ENCODE measurements at regions not wholly inside any gene's neighbourhood (a gene's known extent, or its start where the extent isn't known, plus 50 kb on each side); places are given as distances from the start of the nearest gene placed in this dataset.

GRCh38 chr14:101408077-101408831 lies 153.0 kb upstream of the DIO3 start (continued):
- TF ChIP-seq, protein P1, sequence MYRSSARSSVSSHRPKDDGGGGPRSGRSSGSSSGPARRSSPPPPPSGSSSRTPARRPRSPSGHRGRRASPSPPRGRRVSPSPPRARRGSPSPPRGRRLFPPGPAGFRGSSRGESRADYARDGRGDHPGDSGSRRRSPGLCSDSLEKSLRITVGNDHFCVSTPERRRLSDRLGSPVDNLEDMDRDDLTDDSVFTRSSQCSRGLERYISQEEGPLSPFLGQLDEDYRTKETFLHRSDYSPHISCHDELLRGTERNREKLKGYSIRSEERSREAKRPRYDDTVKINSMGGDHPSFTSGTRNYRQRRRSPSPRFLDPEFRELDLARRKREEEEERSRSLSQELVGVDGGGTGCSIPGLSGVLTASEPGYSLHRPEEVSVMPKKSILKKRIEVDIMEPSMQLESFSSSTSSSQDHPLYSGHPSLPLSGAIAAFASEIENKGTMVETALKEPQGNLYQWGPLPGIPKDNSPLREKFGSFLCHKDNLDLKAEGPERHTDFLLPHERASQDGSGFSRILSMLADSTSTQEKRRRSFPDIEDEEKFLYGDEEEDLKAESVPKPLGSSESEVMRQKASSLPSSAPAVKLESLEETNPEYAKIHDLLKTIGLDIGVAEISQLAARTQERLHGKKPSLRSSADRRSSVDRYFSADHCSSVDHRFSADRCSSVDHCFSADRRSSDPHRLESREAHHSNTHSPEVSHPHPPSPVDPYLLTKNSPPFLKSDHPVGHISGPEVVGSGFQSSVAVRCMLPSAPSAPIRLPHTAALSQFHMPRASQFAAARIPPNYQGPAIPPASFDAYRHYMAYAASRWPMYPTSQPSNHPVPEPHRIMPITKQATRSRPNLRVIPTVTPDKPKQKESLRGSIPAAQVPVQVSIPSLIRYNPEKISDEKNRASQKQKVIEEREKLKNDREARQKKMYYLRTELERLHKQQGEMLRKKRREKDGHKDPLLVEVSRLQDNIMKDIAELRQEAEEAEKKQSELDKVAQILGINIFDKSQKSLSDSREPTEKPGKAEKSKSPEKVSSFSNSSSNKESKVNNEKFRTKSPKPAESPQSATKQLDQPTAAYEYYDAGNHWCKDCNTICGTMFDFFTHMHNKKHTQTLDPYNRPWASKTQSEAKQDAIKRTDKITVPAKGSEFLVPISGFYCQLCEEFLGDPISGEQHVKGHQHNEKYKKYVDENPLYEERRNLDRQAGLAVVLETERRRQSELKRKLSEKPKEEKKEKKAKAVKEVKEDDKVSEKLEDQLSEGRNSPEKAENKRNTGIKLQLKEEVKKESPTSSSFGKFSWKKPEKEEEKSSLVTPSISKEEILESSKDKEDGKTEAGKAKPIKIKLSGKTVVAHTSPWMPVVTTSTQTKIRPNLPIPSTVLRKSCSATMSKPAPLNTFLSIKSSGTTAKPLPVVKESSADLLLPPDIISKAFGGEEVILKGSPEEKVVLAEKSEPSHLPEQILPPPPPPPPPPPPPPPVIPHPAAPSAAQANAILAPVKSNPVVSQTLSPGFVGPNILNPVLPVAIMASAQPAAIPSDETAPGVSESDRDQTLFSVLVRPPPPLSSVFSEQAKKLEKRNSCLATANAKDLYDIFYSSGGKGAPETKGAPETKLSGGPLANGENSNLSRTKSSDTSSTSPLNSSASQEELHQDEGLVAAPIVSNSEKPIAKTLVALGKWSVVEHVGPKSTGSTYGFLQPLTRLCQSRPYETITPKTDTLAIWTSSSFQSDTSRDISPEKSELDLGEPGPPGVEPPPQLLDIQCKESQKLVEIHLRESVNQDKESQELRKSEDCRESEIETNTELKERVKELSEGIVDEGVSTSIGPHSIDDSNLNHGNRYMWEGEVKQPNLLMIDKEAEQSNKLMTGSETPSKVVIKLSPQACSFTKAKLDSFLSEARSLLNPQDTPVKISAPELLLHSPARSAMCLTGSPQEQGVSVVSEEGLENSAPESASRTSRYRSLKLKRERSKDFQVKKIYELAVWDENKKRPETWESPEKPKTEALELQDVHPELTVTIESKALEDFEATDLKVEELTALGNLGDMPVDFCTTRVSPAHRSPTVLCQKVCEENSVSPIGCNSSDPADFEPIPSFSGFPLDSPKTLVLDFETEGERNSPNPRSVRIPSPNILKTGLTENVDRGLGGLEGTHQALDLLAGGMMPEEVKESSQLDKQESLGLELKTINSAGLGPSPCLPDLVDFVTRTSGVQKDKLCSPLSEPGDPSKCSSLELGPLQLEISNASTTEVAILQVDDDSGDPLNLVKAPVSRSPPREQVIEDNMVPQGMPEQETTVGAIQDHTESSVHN (CRISPR knock-in tag; IDR thresholded peaks at IDR 0.05): no peak
- no peak for TF ChIP-seq MTA1 (CRISPR knock-in tag; IDR thresholded peaks at IDR 0.05; ENCODE audit: borderline replicate concordance)
- TF ChIP-seq IKZF1 (IDR thresholded peaks at IDR 0.05): no peak
- no peak for TF ChIP-seq ZNF121 (CRISPR knock-in tag; IDR thresholded peaks at IDR 0.05)
- no peak for TF ChIP-seq TBP (CRISPR knock-in tag; IDR thresholded peaks at IDR 0.05)
- TF ChIP-seq ZBTB38 (CRISPR knock-in tag; IDR thresholded peaks at IDR 0.05): no peak
